PFSK-1 (cell line): ENCODE measurements at regions not wholly inside any gene's neighbourhood (a gene's known extent, or its start where the extent isn't known, plus 50 kb on each side); places are given as distances from the start of the nearest gene placed in this dataset.

Source experiments
- POLR2AphosphoS5 ChIP-seq: IDR thresholded peaks from 2 replicates; pipeline ENCODE4 v1.6.1; 2012; ENCODE audit warnings: low read depth, mild to moderate bottlenecking, control low read depth, low read length, moderate library complexity
- REST ChIP-seq, 2 experiments: IDR thresholded peaks; 2 replicates each; pipeline versions ENCODE4 v1.6.1 to v1.8.0; 2011 to 2012; ENCODE audit warnings: low read depth in 2 of 2, low read length in 2 of 2, control low read depth in 1 of 2, inconsistent platforms in 1 of 2, mild to moderate bottlenecking in 1 of 2, moderate library complexity in 1 of 2; ENCODE audit not compliant: insufficient read depth in 1 of 2

- TF ChIP-seq POLR2AphosphoS5, result no peak
- no peak for TF ChIP-seq REST (IDR thresholded peaks at IDR 0.05; ENCODE audit: insufficient read depth in 1 of 2, low read depth in 2 of 2, low read length in 2 of 2)
Measured at GRCh38 chr20:48535556-48535955, 292.2 kb downstream of the PREX1 start.
